Liver (tissue), 3 donors: ENCODE measurements at regions not wholly inside any gene's neighbourhood (a gene's known extent, or its start where the extent isn't known, plus 50 kb on each side); places are given as distances from the start of the nearest gene placed in this dataset.

Experiments
- CTCF ChIP-seq: fragments of 150-350 bp; IDR thresholded peaks from 2 replicates; pipeline ENCODE4 v1.5.1; 2017; ENCODE audit warnings: improper control_type of control experiment, low read depth, low read length; ENCODE audit not compliant: missing input control
- RXRA ChIP-seq, 2 donors: IDR thresholded peaks; 2 replicates each; pipeline ENCODE4 v1.6.1; 2017 to 2018; ENCODE audit warnings: antibody characterized with exemption in 2 of 2, mild to moderate bottlenecking in 1 of 2
- TF ChIP-seq, protein P1 (sequence below): IDR thresholded peaks from 2 replicates; pipeline ENCODE4 v1.6.1; 2016; ENCODE audit warnings: antibody characterized with exemption, mild to moderate bottlenecking
- donor health status: healthy.
- donor health status: healthy.

- no peak for TF ChIP-seq CTCF
- TF ChIP-seq RXRA (IDR thresholded peaks at IDR 0.05) = no peak
- TF ChIP-seq, protein P1, sequence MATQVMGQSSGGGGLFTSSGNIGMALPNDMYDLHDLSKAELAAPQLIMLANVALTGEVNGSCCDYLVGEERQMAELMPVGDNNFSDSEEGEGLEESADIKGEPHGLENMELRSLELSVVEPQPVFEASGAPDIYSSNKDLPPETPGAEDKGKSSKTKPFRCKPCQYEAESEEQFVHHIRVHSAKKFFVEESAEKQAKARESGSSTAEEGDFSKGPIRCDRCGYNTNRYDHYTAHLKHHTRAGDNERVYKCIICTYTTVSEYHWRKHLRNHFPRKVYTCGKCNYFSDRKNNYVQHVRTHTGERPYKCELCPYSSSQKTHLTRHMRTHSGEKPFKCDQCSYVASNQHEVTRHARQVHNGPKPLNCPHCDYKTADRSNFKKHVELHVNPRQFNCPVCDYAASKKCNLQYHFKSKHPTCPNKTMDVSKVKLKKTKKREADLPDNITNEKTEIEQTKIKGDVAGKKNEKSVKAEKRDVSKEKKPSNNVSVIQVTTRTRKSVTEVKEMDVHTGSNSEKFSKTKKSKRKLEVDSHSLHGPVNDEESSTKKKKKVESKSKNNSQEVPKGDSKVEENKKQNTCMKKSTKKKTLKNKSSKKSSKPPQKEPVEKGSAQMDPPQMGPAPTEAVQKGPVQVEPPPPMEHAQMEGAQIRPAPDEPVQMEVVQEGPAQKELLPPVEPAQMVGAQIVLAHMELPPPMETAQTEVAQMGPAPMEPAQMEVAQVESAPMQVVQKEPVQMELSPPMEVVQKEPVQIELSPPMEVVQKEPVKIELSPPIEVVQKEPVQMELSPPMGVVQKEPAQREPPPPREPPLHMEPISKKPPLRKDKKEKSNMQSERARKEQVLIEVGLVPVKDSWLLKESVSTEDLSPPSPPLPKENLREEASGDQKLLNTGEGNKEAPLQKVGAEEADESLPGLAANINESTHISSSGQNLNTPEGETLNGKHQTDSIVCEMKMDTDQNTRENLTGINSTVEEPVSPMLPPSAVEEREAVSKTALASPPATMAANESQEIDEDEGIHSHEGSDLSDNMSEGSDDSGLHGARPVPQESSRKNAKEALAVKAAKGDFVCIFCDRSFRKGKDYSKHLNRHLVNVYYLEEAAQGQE = no peak
Observed at GRCh38 chr14:54126947-54127346, 170.3 kb upstream of the BMP4 start.
